Liver (tissue), 8 donors: ENCODE measurements at regions not wholly inside any gene's neighbourhood (a gene's known extent, or its start where the extent isn't known, plus 50 kb on each side); places are given as distances from the start of the nearest gene placed in this dataset.

ENCODE experiments used
- DNase-seq: peaks from one replicate; pipeline ENCODE4 v3.0.0-alpha.2; 2017; ENCODE audit warnings: low spot score
- H3K27ac ChIP-seq, 2 donors: one replicate each; pipeline ENCODE4 v1.7.0; 2013; ENCODE audit warnings: inconsistent platforms in 2 of 2, low read length in 2 of 2, control low read depth in 1 of 2, low read depth in 1 of 2, mild to moderate bottlenecking in 1 of 2
- H3K27me3 ChIP-seq, 4 donors: one replicate each; pipeline versions ENCODE4 v1.6.1 to v1.7.0; 2013; ENCODE audit warnings: low read length in 3 of 4, inconsistent platforms in 1 of 4, mild to moderate bottlenecking in 1 of 4, moderate library complexity in 1 of 4; ENCODE audit not compliant: control insufficient read depth in 4 of 4, insufficient read depth in 4 of 4
- H3K36me3 ChIP-seq, 4 donors: one replicate each; pipeline versions ENCODE4 v1.6.1 to v1.7.0; 2013; ENCODE audit warnings: low read length in 3 of 4, mild to moderate bottlenecking in 3 of 4, low read depth in 1 of 4, moderate library complexity in 1 of 4; ENCODE audit not compliant: control insufficient read depth in 4 of 4, insufficient read depth in 3 of 4
- H3K4me1 ChIP-seq, 4 donors: one replicate each; pipeline versions ENCODE4 v1.6.1 to v1.7.0; 2013; ENCODE audit warnings: low read length in 3 of 4, mild to moderate bottlenecking in 3 of 4, moderate library complexity in 1 of 4; ENCODE audit not compliant: control insufficient read depth in 4 of 4, insufficient read depth in 4 of 4
- H3K4me3 ChIP-seq, 3 donors: one replicate each; pipeline versions ENCODE4 v1.6.1 to v1.7.0; 2013; ENCODE audit warnings: low read length in 3 of 3, control low read depth in 1 of 3, low read depth in 1 of 3, mild to moderate bottlenecking in 1 of 3
- H3K9ac ChIP-seq, 2 donors: one replicate each; pipeline ENCODE4 v1.7.0; 2013; ENCODE audit warnings: low read length in 2 of 2, mild to moderate bottlenecking in 2 of 2, moderate library complexity in 2 of 2, control low read depth in 1 of 2, low read depth in 1 of 2
- H3K9me3 ChIP-seq, 4 donors: one replicate each; pipeline versions ENCODE4 v1.6.1 to v1.7.0; 2013; ENCODE audit warnings: low read length in 3 of 4; ENCODE audit not compliant: control insufficient read depth in 4 of 4
- ATF3 ChIP-seq: IDR thresholded peaks from 2 replicates; pipeline ENCODE4 v1.6.1; 2016; ENCODE audit warnings: antibody characterized with exemption
- CTCF ChIP-seq: fragments of 150-350 bp; IDR thresholded peaks from 2 replicates; pipeline ENCODE4 v1.5.1; 2017; ENCODE audit warnings: improper control_type of control experiment, low read depth, low read length; ENCODE audit not compliant: missing input control
- EGR1 ChIP-seq, 2 donors: IDR thresholded peaks; 2 replicates each; pipeline ENCODE4 v1.6.1; 2016 to 2018; ENCODE audit warnings: antibody characterized with exemption in 2 of 2, low read depth in 2 of 2
- FOXA1 ChIP-seq: IDR thresholded peaks from 2 replicates; pipeline ENCODE4 v1.6.1; 2016; ENCODE audit warnings: antibody characterized with exemption
- FOXA2 ChIP-seq: IDR thresholded peaks from 2 replicates; pipeline ENCODE4 v1.6.1; 2016; ENCODE audit warnings: antibody characterized with exemption
- GABPA ChIP-seq, 2 donors: IDR thresholded peaks in 1 of 2; conservative IDR thresholded peaks in 1 of 2; 2 replicates each; pipeline ENCODE4 v1.6.1; 2016; ENCODE audit warnings: antibody characterized with exemption in 2 of 2, mild to moderate bottlenecking in 1 of 2, moderate library complexity in 1 of 2
- HNF4A ChIP-seq, 2 donors: conservative IDR thresholded peaks; 2 replicates each; pipeline ENCODE4 v1.6.1; 2016; ENCODE audit warnings: antibody characterized with exemption in 2 of 2, mild to moderate bottlenecking in 2 of 2
- HNF4G ChIP-seq: IDR thresholded peaks from 2 replicates; pipeline ENCODE4 v1.6.1; 2016; ENCODE audit warnings: antibody characterized with exemption
- JUND ChIP-seq, 2 donors: IDR thresholded peaks; 2 replicates each; pipeline ENCODE4 v1.6.1; 2016; ENCODE audit warnings: antibody characterized with exemption in 2 of 2
- MAX ChIP-seq: IDR thresholded peaks from 2 replicates; pipeline ENCODE4 v1.6.1; 2016; ENCODE audit warnings: antibody characterized with exemption
- NR2F2 ChIP-seq: IDR thresholded peaks from 2 replicates; pipeline ENCODE4 v1.6.1; 2016; ENCODE audit warnings: antibody characterized with exemption
- RAD21 ChIP-seq, 2 donors: IDR thresholded peaks; 2 replicates each; pipeline ENCODE4 v1.6.1; 2016; ENCODE audit warnings: antibody characterized with exemption in 2 of 2, mild to moderate bottlenecking in 2 of 2
- REST ChIP-seq: IDR thresholded peaks from 2 replicates; pipeline ENCODE4 v1.6.1; 2016; ENCODE audit warnings: antibody characterized with exemption, mild to moderate bottlenecking
- RXRA ChIP-seq, 2 donors: IDR thresholded peaks; 2 replicates each; pipeline ENCODE4 v1.6.1; 2017 to 2018; ENCODE audit warnings: antibody characterized with exemption in 2 of 2, mild to moderate bottlenecking in 1 of 2
- SP1 ChIP-seq: IDR thresholded peaks from 2 replicates; pipeline ENCODE4 v1.6.1; 2018; ENCODE audit warnings: antibody characterized with exemption, mild to moderate bottlenecking
- TAF1 ChIP-seq: conservative IDR thresholded peaks from 2 replicates; pipeline ENCODE4 v1.6.1; 2016; ENCODE audit warnings: antibody characterized with exemption, mild to moderate bottlenecking
- YY1 ChIP-seq: IDR thresholded peaks from 2 replicates; pipeline ENCODE4 v1.6.1; 2016; ENCODE audit warnings: antibody characterized with exemption, mild to moderate bottlenecking
- ZBTB33 ChIP-seq: IDR thresholded peaks from 2 replicates; pipeline ENCODE4 v1.6.1; 2016; ENCODE audit warnings: antibody characterized with exemption
- WGBS: extraction: QIAGEN DNeasy Blood & Tissue Kit; methylation state at CpG from one replicate; pipeline ENCODE4 v1.1.7; 2013; 5-methylcytosine and 5-hydroxymethylcytosine counted together
- donor health status: healthy.
- donor health status: healthy.
- donor health status: healthy.
- donor health status: healthy.
- donor health status: healthy.

GRCh38 chr9:2991292-2991691 lies 147.4 kb upstream of the PUM3 start:
- Histone ChIP-seq H3K9me3 (no peaks in the 10 kb centered on the region), H3K27ac (no peak overlapping the region), H3K36me3 (no peaks in the 10 kb centered on the region), H3K4me3 (no peak overlapping the region), H3K27me3 (peaks cover 0 to 4% (median 0%) of the 10 kb centered on the region in 4 donors), H3K9ac (no peak overlapping the region), H3K4me1 (no peaks in the 10 kb centered on the region)
- DNase-seq: no peak
- TF ChIP-seq FOXA2: no peak
- TF ChIP-seq JUND (IDR thresholded peaks at IDR 0.05): no peak
- TF ChIP-seq RXRA (IDR thresholded peaks at IDR 0.05): no peak
- no peak for TF ChIP-seq YY1
- no peak for TF ChIP-seq MAX
- TF ChIP-seq SP1: no peak
- TF ChIP-seq REST: no peak
- TF ChIP-seq TAF1: no peak
- no peak for TF ChIP-seq EGR1 (IDR thresholded peaks at IDR 0.05; ENCODE audit: low read depth in 2 of 2)
- no peak for TF ChIP-seq ZBTB33
- TF ChIP-seq ATF3: no peak
- no peak for TF ChIP-seq HNF4A (conservative IDR thresholded peaks at IDR 0.05)
- no peak for TF ChIP-seq HNF4G
- TF ChIP-seq CTCF: no peak
- no peak for TF ChIP-seq NR2F2
- no peak for TF ChIP-seq GABPA (IDR thresholded peaks at IDR 0.05 in 1 of 2, conservative IDR thresholded peaks at IDR 0.05 in 1 of 2)
- no peak for TF ChIP-seq FOXA1

- Histone ChIP-seq H3K9ac (no peak overlapping the region), H3K27me3 (peaks cover 0 to 4% (median 0%) of the 10 kb centered on the region in 4 donors), H3K4me1 (no peaks in the 10 kb centered on the region), H3K27ac (no peak overlapping the region), H3K36me3 (no peaks in the 10 kb centered on the region), H3K4me3 (no peak overlapping the region), H3K9me3 (no peaks in the 10 kb centered on the region)
- DNase-seq: no peak
- 69% methylated on average over 7 of the region's 7 CpGs for WGBS
- TF ChIP-seq NR2F2 (no peak), MAX (no peak), REST (no peak), CTCF (no peak), ATF3 (no peak), GABPA (IDR thresholded peaks at IDR 0.05 in 1 of 2, conservative IDR thresholded peaks at IDR 0.05 in 1 of 2) (no peak), YY1 (no peak), EGR1 (IDR thresholded peaks at IDR 0.05; ENCODE audit: low read depth in 2 of 2) (no peak), RAD21 (IDR thresholded peaks at IDR 0.05) (no peak), HNF4G (no peak), FOXA2 (no peak)
These were observed 143.8 kb upstream of the PUM3 start for GRCh38 chr9:2987679-2988078.
